K562 (cell line): ENCODE measurements at regions not wholly inside any gene's neighbourhood (a gene's known extent, or its start where the extent isn't known, plus 50 kb on each side); places are given as distances from the start of the nearest gene placed in this dataset.

ENCODE experiments used
- ATAC-seq: fragments of 200-7000 bp; cut with Tn5 transposase; 3 replicates; pipeline ENCODE4 v1.9.1; 2020; ENCODE audit warnings: moderate library complexity
- BruUV-seq: library from RNA; stranded (reverse); fragments of 400-500 nt; replicated peaks from 2 replicates; lab custom pipeline; 2021; lab: Mats Ljungman, UMichigan
- CTCF ChIA-PET: fragments of 300-600 bp; formaldehyde crosslinking; extraction: SDS; loops from one replicate; lab custom pipeline; 2021; ENCODE audit warnings: low intra/inter-chr PET ratio; lab: Yijun Ruan, JAX
- POLR2A ChIA-PET: fragments of 300-600, 350-650 bp; sonication (Branson Sonifier 250); formaldehyde crosslinking; extraction: SDS; loops from one replicate; lab custom pipeline; 2021; ENCODE audit warnings: antibody characterized with exemption, inconsistent platforms; lab: Yijun Ruan, JAX
- DNase-seq, 4 experiments: peaks; one replicate each; pipeline versions ENCODE4 v3.0.0 to v3.0.0-alpha.2; 2011 to 2018; ENCODE audit warnings: low spot score in 3 of 4, mixed read lengths in 3 of 4; ENCODE audit errors: extremely low read depth in 1 of 4
- FAIRE-seq: peaks from 2 replicates; lab custom pipeline; 2011; peaks lifted over from hg19 to GRCh38; lab: Jason Lieb, UNC
- H2AFZ ChIP-seq: 2 replicates; pipeline ENCODE4 v1.6.0; 2011; ENCODE audit warnings: low read depth, low read length, control low read depth, inconsistent platforms
- H3K27ac ChIP-seq: fragments of 200-600 bp; 3 replicates; pipeline ENCODE4 v1.8.0; 2011; ENCODE audit warnings: low read depth, mild to moderate bottlenecking, control low read depth, inconsistent platforms, low read length, moderate library complexity, mixed read lengths; ENCODE audit errors: extremely low read depth
- H3K27me3 ChIP-seq, 2 experiments: fragments of 300-600 bp in 1 of 2; 2 replicates in 1 of 2; 3 replicates in 1 of 2; pipeline versions ENCODE4 v1.6.0 to v1.8.0; 2011; ENCODE audit warnings: inconsistent platforms in 2 of 2, low read length in 2 of 2, mild to moderate bottlenecking in 1 of 2, mixed read lengths in 1 of 2, moderate library complexity in 1 of 2; ENCODE audit not compliant: control insufficient read depth in 2 of 2, insufficient read depth in 2 of 2
- H3K36me3 ChIP-seq: fragments of 300-600 bp; 3 replicates; pipeline ENCODE4 v1.8.0; 2011; ENCODE audit warnings: mild to moderate bottlenecking, low read length, inconsistent platforms; ENCODE audit not compliant: control insufficient read depth, insufficient read depth
- H3K4me1 ChIP-seq, 2 experiments: fragments of 200-600 bp in 1 of 2; replicated peaks in 1 of 2; 2 replicates in 1 of 2; 3 replicates in 1 of 2; pipeline versions ENCODE4 v1.5.1 to v1.8.0; 2011; ENCODE audit warnings: inconsistent platforms in 2 of 2, low read length in 2 of 2, mild to moderate bottlenecking in 1 of 2, mixed read lengths in 1 of 2, moderate library complexity in 1 of 2; ENCODE audit not compliant: control insufficient read depth in 2 of 2, insufficient read depth in 2 of 2
- H3K4me2 ChIP-seq: 2 replicates; pipeline ENCODE4 v1.6.1; 2011; ENCODE audit warnings: low read length, control low read depth, inconsistent platforms, mixed read lengths; ENCODE audit not compliant: insufficient read depth
- H3K4me3 ChIP-seq: fragments of 200-600 bp; sonication (generic), shearing (Covaris generic); 2 replicates; pipeline ENCODE4 v1.5.1; 2016; ENCODE audit warnings: control low read depth, inconsistent platforms
- H3K79me2 ChIP-seq: fragments of 200-600 bp; 3 replicates; pipeline ENCODE4 v1.8.0; 2011; ENCODE audit warnings: low read length, inconsistent platforms; ENCODE audit not compliant: control insufficient read depth, insufficient read depth
- H3K9ac ChIP-seq, 2 experiments: 2 replicates each; pipeline versions ENCODE4 v1.6.0 to v1.6.1; 2011; ENCODE audit warnings: low read depth in 2 of 2, low read length in 2 of 2, control low read depth in 1 of 2, inconsistent platforms in 1 of 2, mild to moderate bottlenecking in 1 of 2, mixed read lengths in 1 of 2; ENCODE audit not compliant: insufficient read depth in 1 of 2
- H3K9me1 ChIP-seq: one replicate; pipeline ENCODE4 v1.6.0; 2011; ENCODE audit warnings: inconsistent platforms, mild to moderate bottlenecking, low read length, moderate library complexity; ENCODE audit not compliant: control insufficient read depth, insufficient read depth
- H3K9me3 ChIP-seq: replicated peaks from 2 replicates; pipeline ENCODE4 v1.5.1; 2011; ENCODE audit warnings: low read depth, low read length, inconsistent platforms; ENCODE audit not compliant: control insufficient read depth, insufficient read depth
- H4K20me1 ChIP-seq: replicated peaks from 2 replicates; pipeline ENCODE4 v1.6.1; 2011; ENCODE audit warnings: low read length, inconsistent platforms, mixed read lengths; ENCODE audit not compliant: control insufficient read depth, insufficient read depth
- CBX5 ChIP-seq: IDR thresholded peaks from 2 replicates; pipeline ENCODE4 v1.6.1; 2014; ENCODE audit warnings: low read depth, borderline replicate concordance
- ESRRB ChIP-seq: fragments of 250-450 bp; sonication (Bioruptor Pico); IDR thresholded peaks from 2 replicates; pipeline ENCODE4 v1.5.0; 2020; ENCODE audit warnings: mild to moderate bottlenecking, moderate library complexity, borderline replicate concordance
- KDM2B ChIP-seq: fragments of 250-450 bp; sonication (Bioruptor Pico); IDR thresholded peaks from 2 replicates; pipeline ENCODE4 v1.8.0; 2021; ENCODE audit warnings: mild to moderate bottlenecking, moderate library complexity
- NFIX ChIP-seq: fragments of 250-450 bp; sonication (Bioruptor Pico); IDR thresholded peaks from 2 replicates; pipeline ENCODE4 v1.4.0; 2020; ENCODE audit warnings: low read depth, mild to moderate bottlenecking, moderate library complexity
- NR3C1 ChIP-seq: sonication (generic); formaldehyde crosslinking; IDR thresholded peaks from 2 replicates; pipeline ENCODE4 v1.8.1; 2022; ENCODE audit warnings: missing genetic modification reagents
- SMAD2 ChIP-seq: fragments of 150-350 bp; IDR thresholded peaks from 2 replicates; pipeline ENCODE4 v1.6.1; 2014; ENCODE audit warnings: low read depth, mild to moderate bottlenecking, low read length
- SOX6 ChIP-seq: fragments of 450-650 bp; IDR thresholded peaks from 2 replicates; pipeline ENCODE4 v1.6.1; 2014; ENCODE audit warnings: mild to moderate bottlenecking
- STAT5A ChIP-seq: IDR thresholded peaks from 2 replicates; pipeline ENCODE4 v1.6.1; 2012; ENCODE audit warnings: low read length, inconsistent platforms, borderline replicate concordance
- U2AF1 ChIP-seq: fragments of 200-400 bp; formaldehyde crosslinking; optimal IDR thresholded peaks from 2 replicates; pipeline ENCODE3; 2017; ENCODE audit warnings: mild to moderate bottlenecking, low read depth, low read length, moderate library complexity
- ZNF644 ChIP-seq: fragments of 200-800 bp; sonication (Bioruptor generic); IDR thresholded peaks from 2 replicates; pipeline ENCODE4 v1.6.1; 2016; ENCODE audit warnings: low read depth, missing genetic modification characterization, missing compliant biosample characterization
- WGBS: fragments of 100-300 bp; shearing (Covaris generic); methylation state at CpG from one replicate; pipeline ENCODE4 v1.1.6; 2016; ENCODE audit warnings: low coverage, mixed read lengths; ENCODE audit not compliant: insufficient coverage; ENCODE audit errors: missing lambda C conversion rate; 5-methylcytosine and 5-hydroxymethylcytosine counted together
- in situ Hi-C: fragments of 300-500 bp; cut with MboI; formaldehyde crosslinking; loops from 4 replicates; pipeline ENCODE4 v1.15.0; 2018; ENCODE audit warnings: inconsistent platforms, mixed read lengths
- intact Hi-C: fragments of 100-400 bp; cut with micrococcal nuclease; formaldehyde crosslinking; loops from 2 replicates; pipeline ENCODE4 v1.14.2; 2022
- TF ChIP-seq, protein P1 (sequence below): fragments of 250-450 bp; sonication (Bioruptor Pico); IDR thresholded peaks from 2 replicates; pipeline ENCODE4 v1.8.0; 2021; ENCODE audit warnings: mild to moderate bottlenecking, moderate library complexity
- TF ChIP-seq, protein P2 (sequence below): sonication (generic); formaldehyde crosslinking; IDR thresholded peaks from 2 replicates; pipeline ENCODE4 v1.8.1; 2023; ENCODE audit warnings: mild to moderate bottlenecking, missing genetic modification reagents
- TF ChIP-seq, protein P3 (sequence below): fragments of 450-650 bp; formaldehyde crosslinking; IDR thresholded peaks from 2 replicates; pipeline ENCODE4 v1.4.0; 2022; ENCODE audit warnings: missing genetic modification characterization

DNA sequence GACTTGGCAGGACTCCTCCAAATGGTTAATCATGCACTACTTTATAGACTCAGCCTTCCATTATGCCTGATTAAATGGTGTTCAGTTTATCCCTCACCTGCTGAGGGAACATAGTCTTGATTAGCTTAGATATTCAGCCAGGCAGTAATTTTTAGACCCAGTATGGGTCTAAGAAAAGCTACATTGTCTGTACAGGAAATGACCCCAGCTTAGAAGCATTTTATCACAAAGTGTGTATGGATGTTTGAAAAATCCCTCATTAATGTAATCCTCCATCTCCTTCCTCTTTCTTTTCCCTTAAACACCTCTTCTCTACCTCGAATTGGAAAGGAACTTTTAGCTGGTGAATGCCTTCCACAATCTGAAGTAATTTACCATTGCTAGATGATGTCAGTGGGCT is 252.2 kb upstream of the BMP2 start:
- WGBS = no CpG with 5 or more reads among the region's 1 CpG
- FAIRE-seq = no peak

More for the DNA sequence above, 252.2 kb upstream of the BMP2 start:
- no TSS peak for BruUV-seq
- Histone ChIP-seq H3K36me3 (no peaks in the 10 kb centered on the region), H3K4me3 (no peak overlapping the region), H3K9me3 (no peaks in the 10 kb centered on the region), H3K4me2 (no peak overlapping the region), H3K27me3 (no peaks in the 10 kb centered on the region), H3K79me2 (no peaks in the 10 kb centered on the region), H3K9me1 (no peaks in the 10 kb centered on the region), H2AFZ (no peak overlapping the region), H3K27ac (no peak overlapping the region), H3K4me1 (no peaks in the 10 kb centered on the region), H4K20me1 (no peaks in the 10 kb centered on the region), H3K9ac (no peak overlapping the region)
- TF ChIP-seq NFIX (CRISPR knock-in tag) (no peak), CBX5 (no peak), SMAD2 (no peak), U2AF1 (no peak), SOX6 (no peak), KDM2B (CRISPR knock-in tag) (no peak), ZNF644 (tag) (no peak), ESRRB (CRISPR knock-in tag) (no peak), STAT5A (no peak), NR3C1 (CRISPR knock-in tag) (no peak)
- TF ChIP-seq, protein P1, sequence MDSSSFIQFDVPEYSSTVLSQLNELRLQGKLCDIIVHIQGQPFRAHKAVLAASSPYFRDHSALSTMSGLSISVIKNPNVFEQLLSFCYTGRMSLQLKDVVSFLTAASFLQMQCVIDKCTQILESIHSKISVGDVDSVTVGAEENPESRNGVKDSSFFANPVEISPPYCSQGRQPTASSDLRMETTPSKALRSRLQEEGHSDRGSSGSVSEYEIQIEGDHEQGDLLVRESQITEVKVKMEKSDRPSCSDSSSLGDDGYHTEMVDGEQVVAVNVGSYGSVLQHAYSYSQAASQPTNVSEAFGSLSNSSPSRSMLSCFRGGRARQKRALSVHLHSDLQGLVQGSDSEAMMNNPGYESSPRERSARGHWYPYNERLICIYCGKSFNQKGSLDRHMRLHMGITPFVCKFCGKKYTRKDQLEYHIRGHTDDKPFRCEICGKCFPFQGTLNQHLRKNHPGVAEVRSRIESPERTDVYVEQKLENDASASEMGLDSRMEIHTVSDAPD (CRISPR knock-in tag) = no peak
- TF ChIP-seq, protein P2, sequence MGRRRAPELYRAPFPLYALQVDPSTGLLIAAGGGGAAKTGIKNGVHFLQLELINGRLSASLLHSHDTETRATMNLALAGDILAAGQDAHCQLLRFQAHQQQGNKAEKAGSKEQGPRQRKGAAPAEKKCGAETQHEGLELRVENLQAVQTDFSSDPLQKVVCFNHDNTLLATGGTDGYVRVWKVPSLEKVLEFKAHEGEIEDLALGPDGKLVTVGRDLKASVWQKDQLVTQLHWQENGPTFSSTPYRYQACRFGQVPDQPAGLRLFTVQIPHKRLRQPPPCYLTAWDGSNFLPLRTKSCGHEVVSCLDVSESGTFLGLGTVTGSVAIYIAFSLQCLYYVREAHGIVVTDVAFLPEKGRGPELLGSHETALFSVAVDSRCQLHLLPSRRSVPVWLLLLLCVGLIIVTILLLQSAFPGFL (CRISPR knock-in tag) = no peak
- TF ChIP-seq, protein P3, sequence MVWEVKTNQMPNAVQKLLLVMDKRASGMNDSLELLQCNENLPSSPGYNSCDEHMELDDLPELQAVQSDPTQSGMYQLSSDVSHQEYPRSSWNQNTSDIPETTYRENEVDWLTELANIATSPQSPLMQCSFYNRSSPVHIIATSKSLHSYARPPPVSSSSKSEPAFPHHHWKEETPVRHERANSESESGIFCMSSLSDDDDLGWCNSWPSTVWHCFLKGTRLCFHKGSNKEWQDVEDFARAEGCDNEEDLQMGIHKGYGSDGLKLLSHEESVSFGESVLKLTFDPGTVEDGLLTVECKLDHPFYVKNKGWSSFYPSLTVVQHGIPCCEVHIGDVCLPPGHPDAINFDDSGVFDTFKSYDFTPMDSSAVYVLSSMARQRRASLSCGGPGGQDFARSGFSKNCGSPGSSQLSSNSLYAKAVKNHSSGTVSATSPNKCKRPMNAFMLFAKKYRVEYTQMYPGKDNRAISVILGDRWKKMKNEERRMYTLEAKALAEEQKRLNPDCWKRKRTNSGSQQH = no peak
- no peak for DNase-seq
- POLR2A ChIA-PET = no interaction called here
- CTCF ChIA-PET = no interaction called here
- intact Hi-C loops (no loop called here), in situ Hi-C loops (no loop called here)
- ATAC-seq = no peak
